Esophagus squamous epithelium (tissue), 4 donors: ENCODE measurements at regions not wholly inside any gene's neighbourhood (a gene's known extent, or its start where the extent isn't known, plus 50 kb on each side); places are given as distances from the start of the nearest gene placed in this dataset.

Experiments used
- POLR2A ChIP-seq, 4 donors: fragments of 450-650 bp; IDR thresholded peaks; one replicate each; pipeline ENCODE4 v1.6.1; 2017; ENCODE audit warnings: antibody characterized with exemption in 4 of 4, mild to moderate bottlenecking in 4 of 4, moderate library complexity in 3 of 4
- TF ChIP-seq, protein P1 (sequence below), 6 experiments: fragments of 450-650 bp in 4 of 6; fragments of 200-600 bp in 2 of 6; sonication (generic) in 2 of 6; IDR thresholded peaks; one replicate each; pipeline ENCODE4 v1.5.1; 2016 to 2019; ENCODE audit warnings: antibody characterized with exemption in 6 of 6, mild to moderate bottlenecking in 4 of 6, moderate library complexity in 4 of 6

DNA sequence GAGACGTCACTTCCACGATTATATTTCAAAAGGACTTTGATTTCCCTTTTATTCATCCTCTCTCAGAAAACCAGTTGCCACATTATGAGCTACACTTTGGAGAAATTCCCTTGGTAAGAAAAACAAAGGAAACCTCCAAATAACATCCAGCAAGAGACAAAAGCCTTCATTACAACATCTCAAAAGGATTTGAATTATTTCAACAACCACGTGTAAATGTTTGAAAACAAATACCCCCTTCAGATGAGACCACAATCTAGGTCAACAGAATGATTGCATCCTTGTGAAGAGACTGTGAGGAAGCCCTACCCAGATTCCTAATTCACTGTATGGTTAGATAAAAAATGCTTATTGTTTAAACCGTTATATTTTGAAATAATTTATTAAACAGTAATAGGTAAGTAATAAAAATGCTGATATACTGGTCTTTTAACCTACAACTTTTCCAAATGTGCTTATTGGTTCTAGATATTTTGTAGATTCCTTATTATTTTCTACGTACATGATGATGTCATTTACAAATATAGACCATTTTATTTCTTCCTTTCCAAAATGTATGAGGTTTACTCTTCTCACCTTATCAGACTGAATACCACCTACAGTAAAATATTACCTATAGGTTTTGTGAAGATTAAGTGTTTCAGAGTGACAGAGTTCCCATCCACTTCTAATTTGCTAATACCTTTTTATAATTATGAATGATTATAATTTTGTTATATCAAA lies 922.7 kb upstream of the CHAC2 start:
- no peak for TF ChIP-seq POLR2A (IDR thresholded peaks at IDR 0.05)
- TF ChIP-seq, protein P1, sequence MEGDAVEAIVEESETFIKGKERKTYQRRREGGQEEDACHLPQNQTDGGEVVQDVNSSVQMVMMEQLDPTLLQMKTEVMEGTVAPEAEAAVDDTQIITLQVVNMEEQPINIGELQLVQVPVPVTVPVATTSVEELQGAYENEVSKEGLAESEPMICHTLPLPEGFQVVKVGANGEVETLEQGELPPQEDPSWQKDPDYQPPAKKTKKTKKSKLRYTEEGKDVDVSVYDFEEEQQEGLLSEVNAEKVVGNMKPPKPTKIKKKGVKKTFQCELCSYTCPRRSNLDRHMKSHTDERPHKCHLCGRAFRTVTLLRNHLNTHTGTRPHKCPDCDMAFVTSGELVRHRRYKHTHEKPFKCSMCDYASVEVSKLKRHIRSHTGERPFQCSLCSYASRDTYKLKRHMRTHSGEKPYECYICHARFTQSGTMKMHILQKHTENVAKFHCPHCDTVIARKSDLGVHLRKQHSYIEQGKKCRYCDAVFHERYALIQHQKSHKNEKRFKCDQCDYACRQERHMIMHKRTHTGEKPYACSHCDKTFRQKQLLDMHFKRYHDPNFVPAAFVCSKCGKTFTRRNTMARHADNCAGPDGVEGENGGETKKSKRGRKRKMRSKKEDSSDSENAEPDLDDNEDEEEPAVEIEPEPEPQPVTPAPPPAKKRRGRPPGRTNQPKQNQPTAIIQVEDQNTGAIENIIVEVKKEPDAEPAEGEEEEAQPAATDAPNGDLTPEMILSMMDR (IDR thresholded peaks at IDR 0.05), result no peak
